Endothelial cell of umbilical vein (primary cell): ENCODE measurements at regions not wholly inside any gene's neighbourhood (a gene's known extent, or its start where the extent isn't known, plus 50 kb on each side); places are given as distances from the start of the nearest gene placed in this dataset.

Experiments used
- CTCF ChIP-seq, 2 donors: IDR thresholded peaks; 1 replicate in 1 of 2; 2 replicates in 1 of 2; pipeline ENCODE4 v1.5.1; 2011; ENCODE audit warnings: low read length in 2 of 2, mild to moderate bottlenecking in 2 of 2, moderate library complexity in 2 of 2, control low read depth in 1 of 2, inconsistent platforms in 1 of 2, low read depth in 1 of 2; ENCODE audit not compliant: insufficient read depth in 1 of 2; ENCODE audit errors: extremely low read depth in 1 of 2
- EZH2 ChIP-seq: IDR thresholded peaks from 2 replicates; pipeline ENCODE4 v1.6.1; 2012; ENCODE audit warnings: borderline replicate concordance, low read depth, mild to moderate bottlenecking, moderate library complexity, low read length, inconsistent platforms; ENCODE audit not compliant: severe bottlenecking
- FOS ChIP-seq: IDR thresholded peaks from 2 replicates; pipeline ENCODE4 v1.6.1; 2011; ENCODE audit warnings: mild to moderate bottlenecking, low read length, moderate library complexity, borderline replicate concordance; ENCODE audit not compliant: insufficient read depth
- MAX ChIP-seq: IDR thresholded peaks from 2 replicates; pipeline ENCODE4 v1.6.1; 2011; ENCODE audit not compliant: insufficient read depth, insufficient read length
- POLR2A ChIP-seq: IDR thresholded peaks from 2 replicates; pipeline ENCODE4 v1.6.1; 2012; ENCODE audit warnings: low read depth, mild to moderate bottlenecking, control low read depth, low read length
- POLR2AphosphoS5 ChIP-seq: IDR thresholded peaks from 2 replicates; pipeline ENCODE4 v1.6.1; 2012; ENCODE audit warnings: low read depth, mild to moderate bottlenecking, control low read depth, low read length, moderate library complexity; ENCODE audit not compliant: insufficient read depth

- TF ChIP-seq CTCF (IDR thresholded peaks at IDR 0.05; ENCODE audit: extremely low read depth in 1 of 2, insufficient read depth in 1 of 2, low read depth in 1 of 2, low read length in 2 of 2): no peak
- TF ChIP-seq FOS: no peak
- no peak for TF ChIP-seq EZH2
- no peak for TF ChIP-seq MAX
- no peak for TF ChIP-seq POLR2A
- no peak for TF ChIP-seq POLR2AphosphoS5
These were observed 700.5 kb upstream of the AGA start for GRCh38 chr4:178142724-178143123.
